HG03060 (cell line): ENCODE measurements at regions not wholly inside any gene's neighbourhood (a gene's known extent, or its start where the extent isn't known, plus 50 kb on each side); places are given as distances from the start of the nearest gene placed in this dataset.

ENCODE experiments used
- ATAC-seq: cut with Tn5 transposase; IDR thresholded peaks from one replicate; pipeline ENCODE4 v1.9.1; 2021; ENCODE audit warnings: low read depth, moderate number of reproducible peaks; ENCODE audit not compliant: unreplicated experiment

DNA sequence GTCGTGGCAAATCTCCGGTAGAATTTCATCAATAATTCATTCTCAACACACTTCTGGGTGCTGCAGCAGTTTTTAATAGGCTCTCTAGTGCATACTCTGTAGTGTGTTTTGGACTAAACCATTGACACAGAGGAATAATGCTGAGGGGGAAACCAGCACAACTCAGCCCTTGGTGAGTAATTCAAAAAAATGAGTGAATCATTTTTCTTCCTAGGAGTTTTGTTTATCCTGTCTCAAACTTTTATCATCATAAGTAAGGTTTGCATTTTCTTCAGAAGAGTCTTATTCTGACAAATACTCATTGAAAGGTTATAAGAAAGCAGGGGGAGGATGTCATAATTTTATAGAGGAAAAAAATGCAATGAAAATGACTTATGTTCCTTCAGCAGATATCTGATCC lies 2542.7 kb downstream of the PCDH7 start:
- ATAC-seq: no peak

DNA sequence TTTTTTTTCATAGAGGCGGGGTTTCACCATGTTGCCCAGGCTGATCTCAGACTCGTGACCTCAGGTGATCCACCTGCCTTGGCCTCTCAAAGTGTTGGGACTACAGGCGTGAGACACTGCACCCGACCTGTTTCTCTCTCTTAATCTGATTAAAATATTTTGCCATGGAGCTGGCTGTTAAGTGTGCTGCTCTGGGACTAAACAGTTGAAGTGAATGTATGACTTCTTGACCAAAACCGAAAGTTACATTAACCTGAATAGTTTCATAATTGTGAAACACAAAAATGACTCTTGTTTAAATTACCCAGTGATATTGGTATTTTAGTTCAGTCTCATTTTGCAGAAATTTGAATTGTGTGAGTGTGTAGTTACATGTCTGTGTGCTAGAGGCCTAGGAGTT lies 2548.6 kb downstream of the PCDH7 start:
- ATAC-seq: no peak

DNA sequence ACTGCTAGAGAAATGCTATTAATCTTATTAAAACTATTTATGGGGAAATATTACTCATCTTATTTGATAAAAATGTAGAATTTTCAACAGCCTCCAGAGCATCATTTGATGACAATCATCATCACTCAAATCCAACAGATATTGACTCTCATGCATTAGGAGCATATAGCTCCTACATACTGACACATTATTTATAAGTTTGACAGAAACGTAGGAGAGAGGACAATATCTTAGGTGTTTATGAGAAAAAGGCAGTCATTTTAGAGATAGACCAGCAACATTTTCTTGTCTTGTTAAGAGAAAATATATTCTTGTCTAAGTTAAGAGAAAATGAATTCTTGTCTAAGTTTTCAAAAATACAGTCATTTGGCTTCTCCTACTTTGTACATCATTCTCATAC lies 2550.2 kb downstream of the PCDH7 start:
- no peak for ATAC-seq

DNA sequence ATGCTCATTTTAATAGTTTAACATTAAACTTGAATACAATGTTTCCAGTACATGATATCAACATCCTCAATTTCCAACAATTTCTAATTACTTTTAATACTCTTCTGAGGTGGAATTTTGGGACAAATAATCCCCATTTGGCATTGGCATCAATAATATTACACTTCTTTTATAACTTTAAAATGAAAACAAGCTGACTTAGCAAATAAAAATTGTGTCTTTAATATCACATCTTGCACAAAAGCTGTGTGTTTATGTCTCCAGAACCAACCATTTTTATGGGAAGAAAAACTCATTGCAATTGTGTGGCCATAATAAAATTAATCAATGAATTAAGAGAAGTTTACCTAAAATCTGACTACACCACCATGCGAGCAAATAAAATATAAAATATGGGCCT lies 2552.6 kb downstream of the PCDH7 start:
- ATAC-seq: no peak

DNA sequence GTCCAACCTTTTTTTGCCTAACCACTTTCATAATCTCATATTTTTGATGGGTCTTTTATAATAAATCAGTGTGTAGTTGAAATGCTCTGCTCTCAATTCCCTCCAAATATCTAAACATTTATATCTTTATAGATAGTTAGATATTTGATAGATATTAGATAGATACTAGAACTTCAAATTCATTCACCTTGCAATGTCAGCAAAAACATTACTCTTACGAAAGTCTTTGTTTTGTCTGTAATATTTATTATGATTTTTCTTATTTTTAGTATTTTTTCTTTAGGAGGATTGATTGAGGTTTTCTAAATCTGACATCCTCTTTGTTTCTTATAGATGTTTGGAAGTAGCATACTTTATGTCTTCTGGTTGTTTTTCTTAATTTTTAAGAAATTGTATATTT lies 2563.6 kb downstream of the PCDH7 start:
- ATAC-seq: no peak

DNA sequence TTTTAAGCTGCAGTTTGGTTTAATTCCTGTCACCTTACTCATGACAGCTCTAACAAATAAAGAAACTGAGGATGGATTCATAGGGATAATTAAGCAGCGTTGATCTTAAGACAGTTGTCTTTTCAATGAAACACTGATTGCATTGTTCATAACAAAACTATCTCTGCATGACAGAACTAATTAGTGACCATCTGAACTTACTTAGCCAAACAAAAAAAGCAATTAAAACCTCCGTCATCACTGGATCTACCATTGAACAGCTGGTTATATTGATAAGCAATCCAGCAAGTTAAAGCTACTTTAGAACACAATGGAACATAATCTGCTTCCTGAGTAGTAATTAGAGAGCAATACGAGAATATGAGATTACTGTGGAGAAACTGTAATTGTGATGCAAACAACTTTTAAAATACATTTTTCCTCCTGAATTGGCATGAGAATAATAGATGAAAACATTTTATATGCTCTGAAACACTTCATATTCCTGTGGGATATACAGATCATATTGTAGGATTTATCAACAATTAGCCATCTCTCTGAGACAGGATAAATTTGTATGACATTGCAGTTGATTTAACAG lies 2576.8 kb downstream of the PCDH7 start:
- ATAC-seq: no peak

DNA sequence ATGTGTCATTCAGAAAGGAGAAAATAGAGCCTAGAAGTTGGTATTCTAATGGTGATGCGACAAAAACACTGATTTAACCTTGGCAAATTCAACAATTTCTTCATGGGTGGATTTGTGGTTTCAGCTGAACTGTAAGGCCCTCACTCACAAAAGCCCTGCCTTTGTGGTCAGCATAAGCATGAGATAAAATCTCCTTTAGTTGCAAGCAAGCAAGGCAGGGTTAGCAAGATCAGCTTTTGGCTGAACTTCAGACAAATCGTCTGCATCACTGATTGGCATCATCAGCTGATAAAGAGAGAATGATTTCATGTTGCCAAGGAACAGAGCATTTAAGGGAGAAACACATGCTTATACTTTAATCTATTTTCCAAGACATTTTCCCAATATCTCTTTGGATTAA lies 2582.2 kb downstream of the PCDH7 start:
- no peak for ATAC-seq

DNA sequence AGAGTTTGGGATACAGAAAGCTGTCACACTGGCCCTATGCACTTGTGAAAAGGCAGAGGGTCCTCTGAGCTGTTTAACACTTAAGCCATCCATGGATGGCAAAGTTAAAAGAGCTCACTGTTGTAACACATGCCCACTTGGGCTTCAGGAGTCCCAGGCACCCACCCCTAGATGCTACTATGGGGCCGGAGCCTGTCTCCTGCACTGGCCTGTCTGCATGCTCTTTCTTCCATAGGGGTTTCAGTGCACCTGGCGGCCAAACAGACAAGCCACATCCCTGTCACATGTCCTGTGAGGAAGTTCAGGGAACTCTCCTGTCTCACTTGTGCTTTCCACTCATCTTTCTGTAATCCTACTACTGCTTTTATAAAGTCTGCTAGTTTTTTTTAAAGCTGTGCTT lies 2586.0 kb downstream of the PCDH7 start:
- ATAC-seq: no peak

DNA sequence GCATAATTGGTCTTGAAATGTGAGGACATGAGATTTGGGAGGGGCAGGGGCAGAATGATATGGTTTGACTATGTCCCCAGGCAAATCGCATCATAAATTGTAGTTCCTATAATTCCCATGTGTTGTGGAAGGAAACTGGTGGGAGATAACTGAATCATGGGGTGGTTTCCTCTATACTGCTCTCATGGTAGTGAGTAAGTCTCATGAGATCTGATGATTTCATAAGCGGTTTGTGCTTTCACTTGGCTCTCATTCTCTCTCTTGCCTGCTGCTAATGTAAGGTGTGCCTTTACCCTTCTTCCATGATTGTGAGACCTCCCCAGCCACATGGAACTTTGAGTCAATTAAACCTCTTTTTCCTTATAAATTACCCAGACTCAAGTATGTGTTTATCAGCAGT lies 2595.9 kb downstream of the PCDH7 start:
- no peak for ATAC-seq

DNA sequence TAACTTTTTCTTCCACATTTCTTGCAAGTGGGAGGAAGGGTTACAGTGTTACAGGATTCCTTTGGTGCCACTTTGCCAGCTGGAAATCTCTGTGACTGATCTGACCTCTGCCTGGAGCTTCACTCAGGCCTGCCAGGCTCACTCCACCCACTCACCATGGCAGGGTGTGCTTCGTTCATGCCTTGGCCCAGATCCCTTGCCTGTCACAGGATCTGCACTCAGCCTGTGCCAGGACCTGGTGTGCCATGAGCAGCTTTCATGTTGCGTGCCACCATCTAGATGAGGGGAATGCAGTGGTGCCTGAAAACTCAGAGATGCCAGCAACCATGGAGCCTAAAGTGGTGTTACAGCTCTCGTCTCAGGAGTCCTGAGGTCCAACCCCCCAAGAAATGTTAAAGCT lies 2596.4 kb downstream of the PCDH7 start:
- ATAC-seq: no peak

DNA sequence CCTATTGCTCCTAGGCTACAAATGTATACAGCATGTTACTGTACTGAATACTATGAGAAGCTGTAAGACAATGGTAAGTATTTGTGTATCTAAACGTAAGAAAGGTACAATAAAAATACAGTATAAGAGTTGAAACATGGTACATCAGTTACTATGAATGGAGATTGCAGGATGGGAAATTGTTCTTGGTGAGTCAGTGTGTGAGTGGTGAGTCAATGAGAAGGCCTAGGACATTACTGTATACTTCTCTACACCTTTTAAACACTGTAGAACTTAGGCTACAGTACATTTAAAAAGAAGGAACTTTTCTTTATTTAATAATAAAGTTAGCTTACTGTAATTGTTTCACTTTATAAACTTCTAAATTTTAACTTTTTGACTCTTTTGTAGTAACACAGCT lies 2603.2 kb downstream of the PCDH7 start:
- ATAC-seq: no peak

DNA sequence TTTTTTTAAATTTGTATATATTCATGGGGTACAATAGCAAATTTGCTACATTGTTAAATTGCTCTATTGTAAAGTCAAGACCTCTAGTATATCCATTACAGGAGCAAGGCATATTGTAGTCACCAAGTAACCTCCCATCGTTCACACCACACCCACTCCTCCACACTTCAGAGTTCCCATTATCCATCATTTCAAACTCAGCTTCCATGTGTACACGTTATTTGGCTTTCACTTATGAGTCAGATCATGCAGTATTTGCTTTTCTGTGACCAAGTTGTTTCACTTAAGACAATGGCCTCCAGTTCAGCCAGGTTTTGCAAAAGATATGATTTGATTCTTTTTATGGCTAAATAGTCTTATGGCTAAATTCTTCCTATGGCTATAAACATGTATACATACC lies 2614.2 kb downstream of the PCDH7 start:
- no peak for ATAC-seq

DNA sequence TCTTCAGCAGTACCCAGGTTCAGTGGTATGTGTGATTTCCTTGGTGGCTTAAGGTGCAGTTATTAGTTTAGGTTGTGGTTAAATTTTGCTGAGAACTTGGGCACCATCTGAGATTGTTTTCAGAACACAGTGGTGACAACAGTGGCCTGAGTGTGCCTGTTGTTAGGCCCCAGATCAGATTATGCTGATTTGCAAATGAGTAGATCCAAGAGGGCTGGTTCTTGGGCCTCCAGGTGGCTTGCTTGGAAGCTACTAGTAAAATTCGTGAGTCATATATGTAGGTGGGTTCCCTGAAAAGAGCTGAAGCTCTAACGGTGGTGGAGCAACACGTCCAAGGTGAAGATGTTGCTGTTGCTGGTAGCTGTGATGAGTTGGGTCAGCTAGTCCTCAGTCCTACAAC lies 2619.6 kb downstream of the PCDH7 start:
- no peak for ATAC-seq

DNA sequence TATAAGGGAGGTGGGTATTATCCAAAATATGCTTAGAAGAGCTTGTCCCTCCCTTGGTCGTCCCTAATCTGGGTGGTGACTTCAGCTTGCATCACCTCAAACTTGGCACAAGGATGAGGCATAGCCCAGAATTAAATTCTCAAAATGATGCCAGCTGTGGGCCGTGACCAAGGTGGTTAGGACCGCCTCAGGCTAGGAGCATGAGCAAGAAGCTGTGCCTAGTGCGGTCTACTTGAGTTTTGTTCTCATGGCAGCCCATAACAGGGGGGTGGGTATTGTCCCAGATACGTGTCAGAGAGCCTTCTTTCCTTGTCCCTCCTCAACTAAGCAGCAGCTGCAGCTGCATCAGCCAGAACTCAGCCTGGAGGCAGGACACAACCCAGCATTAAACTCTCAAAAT lies 2620.0 kb downstream of the PCDH7 start:
- no peak for ATAC-seq

DNA sequence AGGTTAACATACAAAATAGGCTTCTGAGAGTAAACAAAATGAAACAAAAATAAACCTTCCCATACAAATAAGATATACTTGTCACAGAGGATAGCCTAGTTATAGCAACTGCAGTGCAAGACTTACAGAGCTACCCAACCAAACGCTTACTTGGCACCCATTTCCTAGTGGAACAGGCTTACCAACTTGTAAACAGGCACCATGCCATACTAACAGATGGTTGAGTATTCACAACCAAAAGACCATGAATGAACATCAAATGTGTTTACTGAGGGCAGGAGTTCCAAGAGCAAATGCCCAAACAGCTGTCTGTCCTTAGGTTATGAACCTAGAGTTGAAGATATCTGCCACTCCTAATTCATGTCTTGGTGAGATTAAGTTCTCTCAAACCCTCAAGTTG lies 2629.2 kb downstream of the PCDH7 start:
- ATAC-seq: no peak

DNA sequence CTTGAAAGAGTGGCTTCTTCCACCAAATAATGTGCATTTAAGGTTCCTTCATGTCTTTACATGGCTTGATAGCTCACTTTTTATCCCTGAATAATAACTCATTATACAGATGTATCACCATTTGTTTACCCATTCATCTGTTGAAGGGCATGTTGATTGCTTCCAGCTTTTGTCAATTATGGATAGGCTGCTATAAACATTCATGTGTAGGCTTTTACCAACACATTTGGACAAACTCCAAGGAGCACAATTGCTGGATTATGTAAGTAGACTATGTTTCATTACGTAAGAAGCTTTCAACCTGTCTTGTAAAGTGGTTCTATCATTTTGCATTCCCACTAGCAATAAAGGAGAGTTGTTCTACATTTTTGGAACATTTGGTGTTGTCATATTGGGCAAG lies 2637.0 kb downstream of the PCDH7 start:
- no peak for ATAC-seq

DNA sequence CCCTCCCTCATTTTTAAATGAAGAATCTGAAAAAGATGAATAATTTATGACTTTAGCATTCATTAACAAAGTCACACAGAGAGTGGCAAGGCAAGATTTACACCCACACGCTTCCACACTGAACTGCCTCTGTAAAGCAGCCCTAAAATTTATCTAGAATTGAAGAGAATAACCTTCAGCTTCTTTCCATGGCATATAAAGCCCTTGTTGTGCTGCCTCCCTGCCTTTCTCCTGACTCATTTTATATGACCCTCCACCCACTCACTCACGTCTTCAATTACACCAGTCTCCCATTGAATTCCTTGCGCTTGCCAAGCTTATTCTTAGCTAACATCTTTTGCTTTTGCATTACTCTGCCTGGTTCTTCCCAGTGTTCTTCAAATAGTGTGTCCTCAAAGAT lies 2649.3 kb downstream of the PCDH7 start:
- no peak for ATAC-seq

DNA sequence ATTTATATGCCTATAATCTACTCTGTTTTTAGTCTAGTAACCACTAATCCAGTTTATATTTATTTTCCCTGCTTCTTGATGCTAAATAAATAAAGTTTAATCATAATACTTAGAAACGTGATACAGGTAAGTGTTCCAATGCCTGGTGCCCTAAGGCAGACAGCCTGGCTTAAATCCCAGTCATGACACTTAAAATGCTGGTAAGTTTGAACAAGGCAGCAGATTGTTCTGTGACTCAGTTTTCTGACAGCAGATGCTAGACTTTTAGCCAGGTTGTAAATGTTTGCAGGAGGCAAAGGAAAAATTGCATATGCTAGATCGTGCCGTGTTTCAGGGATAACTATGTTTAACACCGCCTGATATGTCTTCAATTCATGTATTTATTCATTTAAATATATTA lies 2661.6 kb downstream of the PCDH7 start:
- ATAC-seq: no peak

DNA sequence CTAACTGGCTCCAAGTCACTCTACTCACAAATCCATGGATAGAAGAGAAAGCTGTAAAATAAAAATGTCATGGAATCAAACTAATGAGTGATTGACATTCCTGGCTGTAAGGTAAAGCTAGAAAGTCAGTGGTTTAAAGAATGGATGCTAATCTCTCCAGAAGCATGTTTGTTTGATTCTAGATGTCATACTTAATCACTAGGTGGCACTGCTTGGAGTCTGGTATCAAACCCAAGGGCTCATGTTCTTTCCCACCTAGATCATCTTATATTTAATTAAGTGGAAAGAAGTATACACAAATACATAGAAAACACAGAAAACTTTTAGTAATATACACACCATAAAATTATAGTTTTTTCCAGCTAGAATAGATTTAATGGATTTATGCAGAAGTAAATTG lies 2666.6 kb downstream of the PCDH7 start:
- ATAC-seq: no peak

DNA sequence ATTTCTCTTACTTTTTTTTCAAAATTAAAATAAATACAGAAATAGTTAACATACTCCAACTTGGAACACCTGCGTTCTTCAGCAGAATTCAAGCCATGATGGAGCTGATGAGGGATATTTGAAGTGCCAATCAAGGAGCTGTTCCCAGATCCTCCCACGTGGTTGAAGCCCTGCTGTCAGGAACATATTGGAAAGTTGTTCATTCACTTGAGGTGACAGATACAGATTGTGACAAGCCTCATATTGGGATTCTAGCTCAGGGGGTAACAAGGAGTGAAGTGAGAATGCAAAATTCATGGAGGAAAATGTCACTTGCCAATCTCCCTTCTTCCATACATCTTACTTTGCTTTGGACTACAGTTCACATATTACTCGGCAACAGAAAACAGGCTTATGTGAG lies 2670.8 kb downstream of the PCDH7 start:
- no peak for ATAC-seq

DNA sequence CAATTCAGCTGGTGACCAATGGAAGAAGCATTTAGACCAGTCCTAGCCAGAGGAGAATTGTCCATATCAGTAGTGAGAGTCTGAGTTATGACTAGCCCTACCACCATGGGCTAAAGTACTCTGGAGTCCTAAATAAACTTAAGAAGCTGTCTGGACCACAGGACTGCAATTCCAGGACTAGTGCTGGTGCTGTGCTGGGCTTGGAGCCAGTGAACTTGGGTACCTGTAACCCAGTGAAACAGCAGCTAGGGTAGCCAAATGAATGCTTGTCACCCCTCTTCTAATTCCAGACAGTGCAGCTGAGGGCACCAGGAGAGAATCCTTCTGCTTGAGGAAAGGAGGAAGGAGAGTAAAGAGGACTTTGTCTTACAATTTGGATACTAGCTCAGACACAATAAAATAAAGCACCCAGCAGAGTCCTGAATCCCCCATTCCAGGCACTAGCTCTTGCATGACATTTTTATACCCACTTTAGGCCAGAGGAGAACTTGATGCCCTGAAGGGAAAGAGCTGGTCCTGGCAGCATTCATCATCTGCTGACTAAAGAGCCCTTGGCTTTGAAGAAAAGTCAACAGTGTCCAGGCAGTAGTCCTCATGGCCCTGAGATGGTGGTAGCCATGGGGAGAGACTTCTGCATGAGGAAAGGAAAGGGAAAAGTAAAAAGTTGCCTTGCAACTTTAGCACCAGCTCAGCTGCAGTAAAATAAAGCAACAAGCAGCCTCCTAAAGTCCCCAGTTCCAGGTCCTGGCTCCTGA lies 2675.7 kb downstream of the PCDH7 start:
- ATAC-seq: no peak

DNA sequence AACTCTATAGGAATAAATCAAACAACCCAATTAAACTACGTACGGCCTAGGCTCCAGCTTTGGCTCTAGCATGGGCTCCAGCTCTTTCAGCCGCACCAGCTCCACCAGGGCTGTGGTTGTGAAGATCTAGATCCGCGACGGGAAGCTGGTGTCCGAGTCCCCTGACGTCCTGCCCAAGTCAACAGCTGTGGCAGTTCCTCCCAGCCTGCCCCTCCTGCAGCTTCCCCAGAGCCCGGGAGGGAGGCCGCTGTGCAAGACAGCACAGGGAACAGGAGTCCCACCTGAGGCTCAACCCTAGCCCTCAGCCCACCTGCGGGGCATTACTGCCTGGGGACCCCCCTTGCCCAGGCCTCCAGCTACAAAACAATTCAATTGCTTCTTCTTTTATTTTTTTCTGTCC lies 2680.3 kb downstream of the PCDH7 start:
- no peak for ATAC-seq

DNA sequence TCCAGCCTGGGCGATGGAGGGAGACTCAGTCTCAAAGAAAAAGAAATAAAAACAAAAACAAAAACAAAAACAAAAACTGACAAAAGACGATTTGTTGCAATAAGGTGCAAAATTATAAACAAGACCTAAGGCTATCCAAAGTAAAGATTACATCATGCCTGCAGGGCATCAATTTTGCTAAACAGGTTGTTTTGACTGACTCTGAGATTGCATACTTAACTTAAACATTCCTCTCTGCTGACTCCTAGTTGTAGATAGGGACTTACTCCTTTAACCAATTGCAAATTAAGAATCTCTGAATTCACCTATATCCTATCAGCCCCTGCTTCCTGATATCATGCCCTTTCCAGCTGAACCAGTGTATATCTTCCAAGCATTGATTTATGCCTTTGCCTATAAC lies 2687.3 kb downstream of the PCDH7 start:
- no peak for ATAC-seq
